NCI-H187 treated with DMSO at 0.1 percent for 48 hours (cell line): ENCODE measurements at regions not wholly inside any gene's neighbourhood (a gene's known extent, or its start where the extent isn't known, plus 50 kb on each side); places are given as distances from the start of the nearest gene placed in this dataset.
"Not testable (repeated sequence)": the region's sequence is repeated elsewhere in the genome, so short reads cannot be mapped to it uniquely, and the experiment has no call there.

ENCODE experiments used
- DNase-seq: peaks from one replicate; lab custom pipeline; 2025; lab: John Stamatoyannopoulos, UW

DNA sequence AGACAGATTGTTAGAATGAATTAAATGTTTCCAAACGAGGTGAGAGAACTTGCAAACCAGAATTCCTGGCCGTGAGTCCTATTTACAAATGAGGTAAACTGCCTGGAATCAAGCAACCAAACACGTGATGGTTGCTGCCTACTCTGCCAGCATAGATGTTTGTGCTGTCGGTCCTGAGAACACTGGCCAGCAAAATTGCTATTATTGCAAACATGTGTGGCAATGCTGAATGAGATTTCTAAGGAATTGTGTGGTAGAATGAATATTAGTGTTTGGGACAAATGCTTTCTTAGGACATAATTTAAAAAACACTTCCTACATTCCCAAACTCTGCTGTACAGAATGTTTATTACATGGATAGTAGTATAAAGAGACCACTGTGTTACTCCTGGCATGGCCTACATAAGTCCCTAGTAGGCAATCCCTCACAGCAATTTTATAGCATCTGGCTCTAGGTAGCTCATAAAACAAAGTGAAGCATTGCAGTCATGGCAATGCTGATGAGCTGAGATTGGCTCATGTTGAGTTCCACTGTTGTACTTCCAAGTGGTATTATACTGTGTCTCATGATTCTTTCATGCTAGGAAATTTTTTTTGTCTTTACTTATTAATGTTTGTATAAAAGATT, 605.2 kb upstream of the EPHA5 start:
- no peak for DNase-seq

DNA sequence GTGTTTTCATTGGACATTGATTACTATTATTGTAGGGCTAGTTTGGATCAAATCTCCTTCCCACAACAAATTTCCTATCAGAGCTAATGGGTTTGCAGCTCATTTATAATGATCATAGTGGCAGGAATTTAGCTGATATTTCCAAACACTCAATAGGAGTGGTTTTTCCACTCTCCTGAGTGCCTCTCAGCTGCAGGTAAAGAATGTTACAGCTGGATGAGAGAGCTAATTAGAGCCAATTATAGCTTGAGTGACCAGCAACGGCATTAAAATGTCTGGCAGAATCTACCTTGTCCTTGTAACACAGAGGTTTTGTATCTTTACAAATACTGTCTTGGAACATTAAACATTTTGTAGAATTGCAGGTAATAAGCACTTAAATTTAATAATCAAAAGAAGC, 602.8 kb upstream of the EPHA5 start:
- DNase-seq: peak; percentile 74

DNA sequence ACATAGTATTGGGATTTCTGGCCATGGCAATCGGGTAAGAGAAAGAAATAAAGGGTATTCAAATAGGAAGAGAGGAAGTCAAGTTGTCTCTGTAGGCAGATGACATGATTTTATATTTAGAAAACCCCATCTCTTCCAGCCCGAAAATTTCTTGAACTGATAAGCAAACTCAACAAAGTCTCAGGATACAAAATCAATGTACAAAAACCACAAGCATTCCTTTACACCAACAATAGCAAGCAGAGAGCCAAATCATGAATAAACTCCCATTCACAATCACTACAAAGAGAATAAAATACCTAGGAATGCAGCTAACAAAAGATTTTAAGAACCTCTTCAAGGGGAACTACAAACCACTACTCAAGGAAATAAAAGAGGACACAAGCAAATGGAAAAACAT, 600.1 kb upstream of the EPHA5 start:
- DNase-seq: not testable (repeated sequence)

DNA sequence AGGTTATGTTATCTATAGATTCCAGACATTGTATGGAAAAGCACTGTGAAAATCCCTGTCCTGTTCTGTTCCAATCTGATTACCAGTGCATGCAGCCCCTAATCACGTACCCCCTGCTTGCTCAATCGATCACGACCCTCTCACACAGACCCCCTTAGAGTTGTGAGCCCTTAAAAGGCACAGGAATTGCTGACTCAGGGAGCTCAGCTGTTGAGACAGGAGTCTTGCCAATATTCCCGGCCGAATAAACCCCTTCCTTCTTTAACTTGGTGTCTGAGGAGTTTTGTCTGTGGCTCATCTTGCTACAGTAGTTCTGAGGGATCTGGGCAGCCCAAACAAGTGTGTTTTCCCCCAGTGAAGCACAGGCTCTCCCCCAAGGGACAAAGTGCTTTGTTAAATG, 596.3 kb upstream of the EPHA5 start:
- DNase-seq: not testable (repeated sequence)

DNA sequence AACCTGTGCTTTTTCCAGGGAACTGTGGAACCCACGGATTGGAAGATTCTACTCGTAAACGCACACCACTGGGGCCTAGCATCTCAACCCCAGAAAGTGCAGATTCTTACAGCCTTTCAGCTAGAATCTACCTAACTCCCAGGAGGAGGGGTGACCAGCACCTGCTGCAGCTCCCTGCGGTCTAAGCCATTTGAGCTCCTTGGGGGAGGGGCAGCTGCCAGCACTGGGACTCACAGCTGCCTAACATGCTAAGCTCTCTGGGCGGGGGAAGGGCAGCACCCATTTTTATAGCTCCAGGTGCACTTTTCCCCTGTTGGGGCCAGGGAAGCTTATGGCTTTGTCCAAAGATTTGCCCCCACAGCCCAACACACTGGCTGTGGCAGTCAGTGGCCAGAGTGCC, 595.7 kb upstream of the EPHA5 start:
- DNase-seq: no peak

DNA sequence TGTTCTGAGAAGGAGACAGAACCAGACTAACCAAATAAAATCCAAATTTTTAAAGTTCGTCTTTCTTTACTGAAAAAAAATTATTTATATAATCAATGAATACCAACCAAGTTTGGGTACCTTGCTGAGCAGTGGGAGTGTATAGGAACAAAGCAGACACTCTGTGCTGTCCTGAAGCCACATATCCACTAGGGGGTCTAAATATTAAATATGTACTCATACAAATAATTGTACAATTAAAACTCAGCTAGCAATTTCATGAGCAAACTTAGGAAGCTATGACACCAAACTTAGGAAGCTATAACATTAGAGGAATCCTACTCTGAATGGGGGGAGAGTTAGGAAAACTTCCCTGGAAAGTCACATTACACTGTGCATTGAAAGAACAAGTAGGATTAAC, 582.0 kb upstream of the EPHA5 start:
- no peak for DNase-seq

DNA sequence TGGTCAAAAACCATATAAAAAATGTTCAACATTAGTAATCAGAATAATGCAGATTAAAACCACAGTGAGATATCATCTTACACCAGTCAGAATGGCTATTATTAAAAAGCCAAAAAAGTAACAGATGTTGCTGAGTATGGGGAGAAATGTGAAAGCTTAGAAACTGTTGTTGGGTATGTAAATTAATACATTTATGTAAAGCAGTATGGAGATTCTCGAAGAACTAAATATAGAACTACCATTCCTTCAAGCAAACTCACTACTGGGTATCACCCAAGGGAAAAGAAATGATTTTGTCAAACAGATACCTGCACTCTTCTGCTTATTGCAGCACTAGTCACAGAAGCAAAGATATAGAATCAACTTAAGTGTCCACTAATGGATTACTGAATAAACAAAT, 576.4 kb upstream of the EPHA5 start:
- DNase-seq: no peak

DNA sequence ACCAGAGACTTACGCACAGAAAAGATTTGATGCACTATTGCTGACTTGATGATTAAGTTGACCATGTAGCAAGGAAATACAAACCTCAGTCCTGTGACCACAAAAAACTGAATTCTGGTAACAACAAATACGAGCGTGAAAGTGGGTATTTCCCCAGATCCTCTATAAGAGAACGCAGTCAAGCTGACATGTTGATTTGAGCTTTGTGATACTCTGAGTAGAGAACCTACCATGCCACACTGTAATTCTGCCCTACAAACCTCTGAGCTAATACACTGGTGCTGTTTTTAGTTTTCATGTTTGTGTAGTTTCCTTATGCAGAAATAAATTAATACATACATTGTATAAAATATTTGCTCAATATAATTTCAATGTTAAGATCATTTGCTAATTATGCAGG, 565.6 kb upstream of the EPHA5 start:
- no peak for DNase-seq

DNA sequence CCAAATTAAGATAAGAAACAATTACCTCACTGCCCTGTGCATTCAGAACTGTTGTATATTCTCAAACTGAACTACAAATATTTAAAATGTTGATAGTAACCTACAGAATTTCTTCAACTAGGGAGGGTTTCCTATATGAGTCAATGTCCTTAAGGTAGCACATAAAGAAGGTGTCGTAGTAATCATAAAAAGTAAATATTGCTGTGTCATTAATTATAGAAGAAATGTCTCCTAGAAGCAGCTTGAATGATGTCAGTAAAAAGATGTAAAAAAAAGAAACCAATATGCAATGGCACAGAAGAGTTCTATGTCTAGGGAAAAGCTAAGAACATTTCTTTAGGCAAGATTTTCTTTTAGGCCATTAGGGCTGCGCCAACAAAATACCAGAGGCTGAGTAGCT, 559.6 kb upstream of the EPHA5 start:
- no peak for DNase-seq

DNA sequence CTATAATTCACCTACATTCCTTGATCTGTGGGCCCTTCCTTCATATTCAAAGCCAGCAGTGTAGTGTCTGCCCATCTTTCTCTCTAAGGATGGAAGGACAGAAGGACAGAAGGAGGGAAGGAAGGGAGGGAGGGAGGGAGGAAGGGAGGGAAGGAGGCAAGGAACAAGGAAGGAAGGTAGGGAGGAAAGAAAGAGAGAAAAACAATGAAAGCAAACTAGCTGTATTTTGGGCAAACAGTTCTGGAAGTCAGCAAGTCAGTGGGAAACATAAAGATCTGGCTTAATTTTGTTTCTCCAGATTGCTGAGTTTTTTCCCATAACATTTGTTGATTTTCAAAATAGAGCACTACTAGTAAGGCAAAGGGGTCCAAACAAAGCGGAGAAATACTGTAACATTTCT, 555.2 kb upstream of the EPHA5 start:
- DNase-seq: no peak

DNA sequence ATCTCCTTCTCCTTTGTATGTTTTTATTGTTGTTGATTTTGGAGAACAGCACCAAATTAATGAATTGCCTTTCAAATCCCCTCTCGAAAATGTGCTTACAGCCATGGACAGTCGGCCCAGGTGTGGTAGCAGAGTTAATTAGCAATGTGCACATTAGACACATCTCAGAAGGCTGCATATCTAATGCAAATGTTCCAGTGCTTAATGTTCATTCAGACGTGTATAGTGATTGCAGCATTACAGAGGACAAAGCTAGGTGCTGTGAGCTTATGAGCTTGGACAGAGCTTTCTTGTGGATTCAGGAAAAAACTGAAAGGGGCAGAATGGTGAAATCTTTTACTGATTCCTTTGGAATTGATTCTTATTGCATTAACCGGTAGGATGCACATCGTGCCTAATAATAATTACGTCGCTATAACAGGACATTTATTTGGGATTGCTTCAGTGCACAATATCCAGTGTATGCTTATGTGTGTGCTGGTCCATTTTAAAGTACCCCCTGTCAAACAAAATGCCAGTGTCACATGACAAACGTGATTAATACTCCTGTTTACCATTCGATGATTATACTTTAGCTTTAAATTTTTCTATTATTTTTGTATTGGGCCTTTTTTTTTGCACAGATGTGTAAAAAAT, 552.9 kb upstream of the EPHA5 start:
- DNase-seq: no peak

DNA sequence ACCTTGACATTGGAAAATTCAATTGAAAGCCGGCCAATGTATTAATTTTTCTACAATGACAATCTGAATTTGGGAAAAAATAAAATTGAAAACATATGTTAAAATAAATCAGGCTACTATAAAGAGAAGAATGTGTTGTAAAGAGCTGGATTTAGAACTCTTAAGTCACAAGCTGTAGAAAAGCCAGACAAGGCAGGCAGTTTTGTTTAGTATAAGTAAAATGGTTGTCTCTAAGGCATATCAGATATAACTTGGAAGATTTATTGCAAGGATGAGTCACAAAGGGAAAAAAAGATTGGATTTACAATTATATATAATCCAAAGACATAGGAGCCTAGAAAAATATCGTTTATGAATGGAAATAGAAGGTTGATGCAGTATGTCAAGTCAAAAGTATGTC, 549.1 kb upstream of the EPHA5 start:
- no peak for DNase-seq

DNA sequence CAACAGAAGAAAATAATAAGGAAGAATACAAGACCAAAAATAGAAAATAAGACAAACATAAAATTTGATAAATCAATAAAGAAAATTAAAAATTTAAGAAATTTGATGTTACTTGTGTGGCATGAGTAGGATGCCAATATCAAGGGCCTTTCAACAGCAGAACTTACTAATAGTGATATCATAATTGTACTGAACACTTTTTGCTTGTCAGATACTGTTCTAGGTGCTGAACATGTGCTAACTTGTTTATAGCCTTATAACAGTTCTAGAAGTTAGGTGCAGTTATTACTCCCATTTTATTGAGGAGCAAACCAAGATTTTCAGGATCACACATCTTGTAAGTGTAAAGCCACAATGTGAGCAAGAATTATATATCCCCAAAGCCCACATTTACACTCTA, 546.0 kb upstream of the EPHA5 start:
- no peak for DNase-seq

DNA sequence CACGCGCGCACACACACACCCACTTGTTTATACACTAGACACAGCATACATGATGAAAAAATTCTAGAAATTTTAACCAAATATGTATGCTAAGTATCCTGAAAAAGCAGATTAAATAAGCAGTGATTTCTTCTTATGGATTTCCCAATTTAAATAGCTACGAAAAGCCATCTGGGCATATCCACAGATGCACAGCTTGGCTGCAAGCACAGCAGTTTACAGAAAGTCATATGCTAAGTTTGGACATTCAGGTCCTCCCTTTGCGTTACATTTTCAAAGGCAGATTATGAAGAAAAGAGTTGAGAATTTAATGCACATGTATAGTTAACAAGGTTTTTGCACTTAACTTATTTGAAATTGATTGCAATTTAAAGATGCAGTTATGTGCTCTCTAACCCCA, 542.2 kb upstream of the EPHA5 start:
- no peak for DNase-seq

DNA sequence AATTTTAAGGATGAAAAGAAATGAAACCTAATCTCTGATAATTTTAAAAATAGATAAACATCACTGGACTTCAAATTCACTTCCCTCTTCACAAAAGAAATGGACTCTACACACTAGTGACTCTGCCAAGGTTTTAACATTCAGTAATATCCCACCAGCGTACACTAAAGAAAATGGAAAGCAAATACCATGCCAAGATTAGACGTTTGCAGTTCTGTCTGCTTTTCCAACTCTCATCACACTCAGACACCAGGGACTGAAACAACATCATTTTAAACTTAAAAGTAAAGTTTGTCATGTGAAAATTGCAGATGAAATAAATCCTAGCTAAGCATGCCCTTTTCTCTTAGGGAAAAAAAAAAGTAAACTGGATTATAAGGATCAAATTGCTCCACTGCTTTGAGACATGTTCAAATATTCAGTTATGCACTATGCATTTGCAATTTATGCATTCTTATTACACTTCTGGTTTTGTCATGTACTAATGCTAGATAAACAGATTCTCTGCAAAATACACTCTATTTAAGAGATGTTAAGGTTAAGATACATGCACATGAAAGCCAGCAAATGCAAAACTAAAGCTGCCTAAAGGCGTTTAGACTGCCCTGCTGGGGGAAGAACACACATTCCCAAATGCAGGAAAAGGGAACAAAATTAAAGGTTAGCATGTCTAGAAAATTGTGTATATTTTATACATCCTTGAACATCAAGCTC, 534.4 kb upstream of the EPHA5 start:
- no peak for DNase-seq

DNA sequence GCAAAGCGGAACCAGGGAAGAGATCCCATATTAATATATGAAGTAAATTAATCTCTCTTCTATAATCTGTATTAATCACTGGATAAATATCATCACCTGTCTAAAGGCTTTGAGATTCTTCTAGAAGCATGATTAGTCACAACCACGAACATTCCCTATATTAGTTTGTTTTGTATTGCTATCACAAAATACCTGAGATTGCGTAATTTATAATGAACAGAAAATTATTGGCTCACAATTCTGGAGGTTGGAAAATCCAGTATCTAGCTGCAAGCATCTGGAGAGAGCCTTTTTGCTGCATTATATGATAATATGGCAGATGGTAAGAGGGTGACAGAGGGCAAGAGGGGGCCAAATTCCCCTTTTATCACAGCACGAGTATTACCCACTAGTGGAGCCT, 532.6 kb upstream of the EPHA5 start:
- DNase-seq: no peak

DNA sequence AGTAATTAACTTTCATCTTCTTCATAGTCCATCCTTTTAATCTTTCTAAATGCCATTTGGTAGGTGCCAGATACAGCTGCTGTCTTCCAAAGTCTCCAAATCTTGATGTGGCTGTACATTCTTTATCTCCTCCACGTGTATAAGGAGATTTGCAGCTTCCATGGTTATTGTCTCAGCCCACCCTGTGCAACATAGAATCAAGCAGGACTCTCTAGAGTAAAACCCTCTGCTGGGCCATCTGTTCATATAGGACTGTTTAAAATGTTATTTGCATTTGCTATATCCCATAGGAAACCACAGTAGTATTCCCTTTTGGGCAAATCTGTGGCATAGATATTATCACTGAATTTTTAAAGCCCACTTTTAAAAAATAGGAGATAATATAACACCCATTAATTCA, 527.2 kb upstream of the EPHA5 start:
- DNase-seq: no peak

DNA sequence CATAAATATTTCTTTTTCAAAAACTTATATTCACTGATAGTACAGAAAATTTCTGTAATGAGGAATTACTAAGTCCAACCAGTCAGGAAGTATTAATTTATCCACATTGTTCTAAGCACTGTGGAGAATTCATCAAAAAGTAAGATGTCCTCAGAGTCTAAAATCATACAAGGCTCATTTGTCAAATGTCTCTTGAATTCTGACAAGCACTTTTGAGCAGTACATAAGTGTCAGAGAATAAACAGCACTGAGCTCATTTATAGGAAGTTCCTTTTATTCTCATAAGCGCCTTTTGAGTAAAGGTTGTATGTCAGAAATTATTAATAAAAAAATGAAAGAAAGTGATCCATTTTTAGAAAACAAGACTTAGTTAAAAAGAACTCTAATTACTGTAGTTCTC, 523.2 kb upstream of the EPHA5 start:
- DNase-seq: no peak

DNA sequence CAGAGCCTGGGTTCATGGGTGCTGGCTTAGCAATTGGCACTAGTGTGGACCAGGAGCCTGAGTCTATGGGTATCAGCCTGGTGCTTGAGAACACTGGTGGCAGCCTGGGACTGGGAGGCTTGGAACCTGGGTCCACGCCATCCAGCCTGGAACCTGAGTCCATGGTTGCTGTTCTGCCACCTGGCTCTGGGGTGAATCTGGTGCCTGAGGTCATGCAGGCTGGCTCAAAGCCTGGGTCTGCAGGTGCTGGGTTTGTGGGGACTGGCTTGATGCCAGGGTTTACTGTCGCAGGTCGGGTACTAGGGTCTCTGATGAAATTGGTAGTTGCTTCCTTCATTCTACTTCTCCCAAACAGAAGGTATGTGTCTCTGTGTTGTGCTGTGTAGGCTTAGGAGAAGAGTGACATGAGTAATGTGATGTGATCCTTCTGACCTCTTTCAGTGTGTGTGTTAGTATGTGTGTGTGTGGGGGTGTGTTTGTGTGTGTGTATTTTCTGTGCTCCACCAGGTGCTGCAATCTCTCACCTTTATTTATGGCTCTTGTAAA, 517.0 kb upstream of the EPHA5 start:
- no peak for DNase-seq

DNA sequence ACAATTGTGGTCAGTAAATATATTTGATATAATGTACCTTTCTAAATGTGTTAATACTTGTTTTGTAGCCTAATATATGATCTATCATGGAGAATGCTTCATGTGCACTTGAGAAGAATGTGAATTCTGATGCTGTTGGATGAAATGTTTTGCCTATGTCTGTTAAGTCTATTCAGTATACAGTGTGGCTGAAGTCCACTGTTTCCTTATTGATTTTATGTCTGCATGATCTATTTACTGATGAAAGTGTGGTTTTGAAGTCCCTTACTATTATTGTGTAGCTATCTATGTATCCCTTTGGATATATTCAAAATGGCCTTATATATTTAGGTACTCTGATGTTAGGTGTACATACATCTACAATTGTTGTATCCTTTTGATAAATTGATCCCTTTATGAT, 515.8 kb upstream of the EPHA5 start:
- no peak for DNase-seq

DNA sequence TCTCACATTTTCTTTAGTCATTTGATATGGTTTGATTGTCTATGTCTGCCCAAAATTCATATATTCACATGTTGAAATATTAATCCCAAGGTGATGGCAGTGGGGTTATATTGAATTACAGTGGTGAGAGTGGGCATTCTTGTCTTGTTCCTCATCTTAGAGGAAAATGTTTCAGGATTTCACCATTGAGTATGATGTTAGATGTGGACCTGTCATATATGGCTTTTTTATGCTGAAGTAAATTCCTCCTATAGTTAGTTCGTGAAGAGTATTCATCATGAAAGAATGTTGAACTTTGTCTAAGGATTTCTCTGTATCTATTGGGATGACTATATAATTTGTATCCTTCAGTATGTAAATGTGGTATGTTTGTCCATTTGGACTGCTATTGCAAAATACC, 512.3 kb upstream of the EPHA5 start:
- DNase-seq: no peak

DNA sequence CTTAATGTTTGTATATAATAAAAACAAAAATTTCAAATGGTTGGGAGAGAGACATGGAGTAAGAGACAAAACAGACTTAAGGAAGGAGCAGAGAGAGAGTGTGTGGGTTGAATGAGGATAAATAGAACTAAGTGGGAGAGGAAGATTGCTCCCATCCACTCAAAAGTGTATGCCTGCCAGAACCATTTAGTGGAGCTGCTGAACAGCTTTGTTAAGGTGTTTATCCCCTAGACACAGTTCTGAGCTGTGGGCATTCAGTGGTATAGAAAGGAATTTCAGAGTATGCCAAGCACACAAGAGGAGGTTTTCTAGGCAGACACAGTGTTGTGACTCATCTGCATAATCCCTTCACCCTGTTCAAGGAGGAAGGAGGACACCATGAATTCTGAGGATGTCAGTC, 508.6 kb upstream of the EPHA5 start:
- no peak for DNase-seq

DNA sequence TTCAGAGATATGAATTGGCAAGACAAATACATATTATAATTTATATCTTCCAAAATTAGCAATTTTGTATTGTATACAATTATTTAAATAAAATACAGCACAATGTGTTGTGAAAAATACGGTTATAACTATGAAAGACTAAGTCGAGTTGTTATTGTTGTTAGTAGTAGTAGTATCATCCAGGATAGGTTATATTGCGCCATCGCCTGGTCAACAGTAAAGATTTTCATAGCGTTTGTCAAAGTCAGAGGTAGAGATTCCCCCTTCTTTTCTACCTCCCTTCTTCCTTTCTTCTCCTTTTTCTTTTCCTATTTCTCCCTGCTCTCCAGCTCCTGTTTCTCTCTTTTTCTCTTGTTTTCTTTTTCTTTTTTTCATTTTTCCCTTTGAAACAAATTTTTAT, 499.1 kb upstream of the EPHA5 start:
- DNase-seq: no peak
